OCI-LY1 (cell line): ENCODE measurements at regions not wholly inside any gene's neighbourhood (a gene's known extent, or its start where the extent isn't known, plus 50 kb on each side); places are given as distances from the start of the nearest gene placed in this dataset.

ENCODE experiments used
- H2AFZ ChIP-seq: fragments of 200-600 bp; sonication (generic), shearing (Covaris generic); 2 replicates; pipeline ENCODE4 v1.6.0; 2014; ENCODE audit warnings: antibody characterized with exemption, mild to moderate bottlenecking, low read length
- H3F3A ChIP-seq: fragments of 200-600 bp; sonication (generic), shearing (Covaris generic); 2 replicates; pipeline ENCODE4 v1.6.0; 2014; ENCODE audit warnings: mild to moderate bottlenecking, antibody characterized with exemption, low read length, moderate library complexity; ENCODE audit not compliant: insufficient read depth
- H3K27ac ChIP-seq: fragments of 200-600 bp; sonication (generic); 2 replicates; pipeline ENCODE4 v1.5.1; 2014; ENCODE audit warnings: low read length, mixed run types, mild to moderate bottlenecking, low read depth; ENCODE audit not compliant: poor library complexity, severe bottlenecking
- H3K27me3 ChIP-seq: fragments of 200-600 bp; sonication (generic); 2 replicates; pipeline ENCODE4 v1.6.0; 2014; ENCODE audit warnings: antibody characterized with exemption, mild to moderate bottlenecking, low read length, moderate library complexity; ENCODE audit not compliant: insufficient read depth
- H3K36me3 ChIP-seq: fragments of 200-600 bp; sonication (generic); 2 replicates; pipeline ENCODE4 v1.6.1; 2014; ENCODE audit warnings: mild to moderate bottlenecking, antibody characterized with exemption, low read length, moderate library complexity, mixed read lengths; ENCODE audit not compliant: insufficient read depth
- H3K4me1 ChIP-seq: fragments of 200-600 bp; sonication (generic); 2 replicates; pipeline ENCODE4 v1.5.1; 2014; ENCODE audit warnings: mild to moderate bottlenecking, low read length, moderate library complexity; ENCODE audit not compliant: insufficient read depth, severe bottlenecking
- H3K4me2 ChIP-seq: fragments of 200-600 bp; sonication (generic), shearing (Covaris generic); 2 replicates; pipeline ENCODE4 v1.6.1; 2014; ENCODE audit warnings: low read length
- H3K4me3 ChIP-seq: fragments of 200-600 bp; sonication (generic); 2 replicates; pipeline ENCODE4 v1.5.1; 2014; ENCODE audit warnings: low read length, low read depth, mild to moderate bottlenecking, mixed read lengths; ENCODE audit not compliant: poor library complexity, severe bottlenecking
- H3K79me2 ChIP-seq: fragments of 200-600 bp; shearing (Covaris generic); 2 replicates; pipeline ENCODE4 v1.6.1; 2016; ENCODE audit warnings: mixed run types, low read length, mixed read lengths; ENCODE audit not compliant: insufficient read depth
- H3K9ac ChIP-seq: fragments of 200-600 bp; sonication (generic), shearing (Covaris generic); 2 replicates; pipeline ENCODE4 v1.6.1; 2014; ENCODE audit warnings: mild to moderate bottlenecking, low read length, mixed read lengths
- H3K9me2 ChIP-seq: fragments of 200-600 bp; sonication (generic), shearing (Covaris generic); 2 replicates; pipeline ENCODE4 v1.6.1; 2014; ENCODE audit warnings: low read depth, mild to moderate bottlenecking, low read length, mixed read lengths
- H3K9me3 ChIP-seq: fragments of 200-600 bp; shearing (Covaris generic); 2 replicates; pipeline ENCODE4 v1.6.1; 2014; ENCODE audit warnings: low read length, mixed read lengths
- H4K20me1 ChIP-seq: fragments of 200-600 bp; sonication (generic), shearing (Covaris generic); 2 replicates; pipeline ENCODE4 v1.6.0; 2016; ENCODE audit warnings: mild to moderate bottlenecking, low read length; ENCODE audit not compliant: insufficient read depth
- CTCF ChIP-seq: fragments of 200-600 bp; sonication (generic), shearing (Covaris generic); IDR thresholded peaks from 2 replicates; pipeline ENCODE4 v1.5.1; 2017; ENCODE audit warnings: mild to moderate bottlenecking, antibody characterized with exemption, low read length, moderate library complexity, mixed read lengths
- EZH2 ChIP-seq: fragments of 200-600 bp; sonication (generic), shearing (Covaris generic); IDR thresholded peaks from 2 replicates; pipeline ENCODE4 v1.8.0; 2017; ENCODE audit warnings: borderline replicate concordance, mixed run types, mild to moderate bottlenecking, antibody characterized with exemption, low read length, moderate library complexity, mixed read lengths

- Histone ChIP-seq H3K27ac (no peak overlapping the region), H3K4me3 (no peak overlapping the region), H3K4me1 (no peaks in the 10 kb centered on the region), H3K9me3 (no peaks in the 10 kb centered on the region), H3F3A (no peaks in the 10 kb centered on the region), H2AFZ (no peak overlapping the region), H3K27me3 (peaks cover 4% of the 10 kb centered on the region; the same call in 1 of the 2 replicates), H4K20me1 (no peaks in the 10 kb centered on the region), H3K36me3 (no peaks in the 10 kb centered on the region), H3K9ac (no peak overlapping the region), H3K79me2 (no peaks in the 10 kb centered on the region), H3K4me2 (no peak overlapping the region), H3K9me2 (no peaks in the 10 kb centered on the region)
- TF ChIP-seq EZH2 = no peak
- TF ChIP-seq CTCF = no peak
Observed at GRCh38 chr2:5867056-5867455, 174.9 kb downstream of the SOX11 start.

- H3K9me2 ChIP-seq = no peaks in the 10 kb centered on the region
- H3K36me3 ChIP-seq = no peaks in the 10 kb centered on the region
- no peak overlapping the region for H3K4me3 ChIP-seq
- no peaks in the 10 kb centered on the region for H4K20me1 ChIP-seq
- H3K4me1 ChIP-seq = no peaks in the 10 kb centered on the region
- no peak overlapping the region for H2AFZ ChIP-seq
- H3K9ac ChIP-seq = no peak overlapping the region
- H3F3A ChIP-seq = no peaks in the 10 kb centered on the region
- H3K4me2 ChIP-seq = no peak overlapping the region
- H3K79me2 ChIP-seq = no peaks in the 10 kb centered on the region
- no peak overlapping the region for H3K27ac ChIP-seq
- H3K27me3 ChIP-seq = peaks cover 4% of the 10 kb centered on the region; the same call in 1 of the 2 replicates
- no peaks in the 10 kb centered on the region for H3K9me3 ChIP-seq
- no peak for TF ChIP-seq CTCF
- no peak for TF ChIP-seq EZH2
Observed at GRCh38 chr2:5868931-5869330, 176.7 kb downstream of the SOX11 start.

- H3F3A ChIP-seq = no peaks in the 10 kb centered on the region
- no peak overlapping the region for H3K4me3 ChIP-seq
- no peaks in the 10 kb centered on the region for H3K36me3 ChIP-seq
- H3K9ac ChIP-seq = no peak overlapping the region
- no peaks in the 10 kb centered on the region for H3K9me3 ChIP-seq
- H3K27ac ChIP-seq = no peak overlapping the region
- H3K79me2 ChIP-seq = no peaks in the 10 kb centered on the region
- H3K9me2 ChIP-seq = no peaks in the 10 kb centered on the region
- no peaks in the 10 kb centered on the region for H4K20me1 ChIP-seq
- no peaks in the 10 kb centered on the region for H3K4me1 ChIP-seq
- H3K4me2 ChIP-seq = no peak overlapping the region
- peaks cover 4% of the 10 kb centered on the region; the same call in 1 of the 2 replicates for H3K27me3 ChIP-seq
- no peak for TF ChIP-seq EZH2
- no peak for TF ChIP-seq CTCF
- H2AFZ ChIP-seq = no peak overlapping the region
Observed at GRCh38 chr2:5869936-5870335, 177.8 kb downstream of the SOX11 start.
